ENCODE measurements at regions not wholly inside any gene's neighbourhood (a gene's known extent, or its start where the extent isn't known, plus 50 kb on each side); places are given as distances from the start of the nearest gene placed in this dataset.
A peak's percentile ranks its signal among the peaks of the same experiment; 100 is the strongest.

- H3K4me3 ChIP-seq (replicated peaks in 1 of 2; ENCODE audit: low read depth in 2 of 2, low read length in 2 of 2): no peak overlapping the region
- no peak for TF ChIP-seq CTCF (IDR thresholded peaks at IDR 0.05; ENCODE audit: low read depth, low read length)
- peak; percentile 4 to 5 for DNase-seq (ENCODE audit: low read depth in 2 of 2)
Observed at GRCh38 chr5:128904805-128905567, 60.3 kb upstream of the SLC27A6 start.

- no peak overlapping the region for H3K4me3 ChIP-seq (replicated peaks in 1 of 2; ENCODE audit: low read depth in 2 of 2, low read length in 2 of 2)
- peak; percentile 73 for TF ChIP-seq CTCF (IDR thresholded peaks at IDR 0.05; ENCODE audit: low read depth, low read length)
- DNase-seq (ENCODE audit: low read depth in 2 of 2): peak; percentile 78 to 79
Observed at GRCh38 chr5:128905568-128906110, 59.6 kb upstream of the SLC27A6 start.

- no peak overlapping the region for H3K4me3 ChIP-seq (replicated peaks in 1 of 2; ENCODE audit: low read depth in 2 of 2, low read length in 2 of 2)
- no peak for TF ChIP-seq CTCF (IDR thresholded peaks at IDR 0.05; ENCODE audit: low read depth, low read length)
- DNase-seq (ENCODE audit: low read depth in 2 of 2): no peak
Observed at GRCh38 chr5:128913551-128913950, 51.7 kb upstream of the SLC27A6 start.
